PFSK-1 (cell line): ENCODE measurements at regions not wholly inside any gene's neighbourhood (a gene's known extent, or its start where the extent isn't known, plus 50 kb on each side); places are given as distances from the start of the nearest gene placed in this dataset.

ENCODE experiments used
- FOXP2 ChIP-seq: optimal IDR thresholded peaks from 2 replicates; pipeline ENCODE3; 2011; ENCODE audit warnings: borderline replicate concordance, control low read depth, inconsistent platforms; ENCODE audit not compliant: insufficient read depth; ENCODE audit errors: extremely low read length, extremely low read depth
- POLR2AphosphoS5 ChIP-seq: IDR thresholded peaks from 2 replicates; pipeline ENCODE4 v1.6.1; 2012; ENCODE audit warnings: low read depth, mild to moderate bottlenecking, control low read depth, low read length, moderate library complexity
- SIN3A ChIP-seq: IDR thresholded peaks from 2 replicates; pipeline ENCODE4 v1.6.1; 2012; ENCODE audit warnings: mild to moderate bottlenecking, low read length, moderate library complexity, borderline replicate concordance; ENCODE audit not compliant: insufficient read depth
- TAF1 ChIP-seq: IDR thresholded peaks from 2 replicates; pipeline ENCODE4 v1.6.1; 2012; ENCODE audit warnings: low read length, control low read depth, borderline replicate concordance; ENCODE audit not compliant: insufficient read depth
- TF ChIP-seq, protein P1 (sequence below), 2 experiments: IDR thresholded peaks; 2 replicates each; pipeline versions ENCODE4 v1.6.1 to v1.8.0; 2011 to 2012; ENCODE audit warnings: low read depth in 2 of 2, low read length in 2 of 2, control low read depth in 1 of 2, inconsistent platforms in 1 of 2, mild to moderate bottlenecking in 1 of 2, moderate library complexity in 1 of 2; ENCODE audit not compliant: insufficient read depth in 1 of 2

DNA sequence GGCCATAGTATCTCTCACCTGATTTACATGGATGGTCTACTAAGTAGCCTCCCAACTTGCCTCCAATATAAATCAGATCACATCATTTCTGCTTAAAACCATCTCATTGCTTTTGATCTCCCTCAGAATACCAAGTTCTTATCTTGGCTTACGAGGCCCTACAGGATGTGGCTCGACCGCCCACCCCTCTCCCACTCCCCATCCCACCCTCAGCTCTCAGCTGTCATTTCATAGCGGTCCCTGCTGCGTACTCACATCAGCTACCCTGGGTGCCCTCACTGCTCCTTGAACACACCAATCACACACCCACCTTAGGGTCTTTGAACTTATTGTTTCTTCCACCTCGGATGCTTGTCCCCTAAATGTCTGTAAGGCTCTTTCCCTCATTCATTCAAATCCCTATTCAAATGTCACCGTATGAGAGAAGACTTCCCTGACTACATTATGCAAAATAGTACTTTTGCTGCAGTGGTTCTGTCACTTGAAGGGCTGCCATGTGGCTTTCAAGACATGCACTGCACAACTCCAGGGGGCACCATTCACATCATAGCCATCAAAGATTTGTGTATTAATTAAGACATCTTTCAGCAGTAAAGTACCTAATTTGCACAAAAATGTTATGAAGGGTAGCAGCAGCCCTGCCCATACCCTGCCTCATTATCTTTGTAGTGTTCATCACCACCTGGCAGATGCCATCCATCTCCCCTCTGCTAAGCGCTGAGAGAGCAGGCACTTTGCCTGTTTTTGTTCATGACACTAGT lies 171.1 kb downstream of the ENC1 start:
- TF ChIP-seq SIN3A (no peak), POLR2AphosphoS5 (no peak)
- TF ChIP-seq, protein P1, sequence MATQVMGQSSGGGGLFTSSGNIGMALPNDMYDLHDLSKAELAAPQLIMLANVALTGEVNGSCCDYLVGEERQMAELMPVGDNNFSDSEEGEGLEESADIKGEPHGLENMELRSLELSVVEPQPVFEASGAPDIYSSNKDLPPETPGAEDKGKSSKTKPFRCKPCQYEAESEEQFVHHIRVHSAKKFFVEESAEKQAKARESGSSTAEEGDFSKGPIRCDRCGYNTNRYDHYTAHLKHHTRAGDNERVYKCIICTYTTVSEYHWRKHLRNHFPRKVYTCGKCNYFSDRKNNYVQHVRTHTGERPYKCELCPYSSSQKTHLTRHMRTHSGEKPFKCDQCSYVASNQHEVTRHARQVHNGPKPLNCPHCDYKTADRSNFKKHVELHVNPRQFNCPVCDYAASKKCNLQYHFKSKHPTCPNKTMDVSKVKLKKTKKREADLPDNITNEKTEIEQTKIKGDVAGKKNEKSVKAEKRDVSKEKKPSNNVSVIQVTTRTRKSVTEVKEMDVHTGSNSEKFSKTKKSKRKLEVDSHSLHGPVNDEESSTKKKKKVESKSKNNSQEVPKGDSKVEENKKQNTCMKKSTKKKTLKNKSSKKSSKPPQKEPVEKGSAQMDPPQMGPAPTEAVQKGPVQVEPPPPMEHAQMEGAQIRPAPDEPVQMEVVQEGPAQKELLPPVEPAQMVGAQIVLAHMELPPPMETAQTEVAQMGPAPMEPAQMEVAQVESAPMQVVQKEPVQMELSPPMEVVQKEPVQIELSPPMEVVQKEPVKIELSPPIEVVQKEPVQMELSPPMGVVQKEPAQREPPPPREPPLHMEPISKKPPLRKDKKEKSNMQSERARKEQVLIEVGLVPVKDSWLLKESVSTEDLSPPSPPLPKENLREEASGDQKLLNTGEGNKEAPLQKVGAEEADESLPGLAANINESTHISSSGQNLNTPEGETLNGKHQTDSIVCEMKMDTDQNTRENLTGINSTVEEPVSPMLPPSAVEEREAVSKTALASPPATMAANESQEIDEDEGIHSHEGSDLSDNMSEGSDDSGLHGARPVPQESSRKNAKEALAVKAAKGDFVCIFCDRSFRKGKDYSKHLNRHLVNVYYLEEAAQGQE (IDR thresholded peaks at IDR 0.05; ENCODE audit: insufficient read depth in 1 of 2, low read depth in 2 of 2, low read length in 2 of 2): no peak

DNA sequence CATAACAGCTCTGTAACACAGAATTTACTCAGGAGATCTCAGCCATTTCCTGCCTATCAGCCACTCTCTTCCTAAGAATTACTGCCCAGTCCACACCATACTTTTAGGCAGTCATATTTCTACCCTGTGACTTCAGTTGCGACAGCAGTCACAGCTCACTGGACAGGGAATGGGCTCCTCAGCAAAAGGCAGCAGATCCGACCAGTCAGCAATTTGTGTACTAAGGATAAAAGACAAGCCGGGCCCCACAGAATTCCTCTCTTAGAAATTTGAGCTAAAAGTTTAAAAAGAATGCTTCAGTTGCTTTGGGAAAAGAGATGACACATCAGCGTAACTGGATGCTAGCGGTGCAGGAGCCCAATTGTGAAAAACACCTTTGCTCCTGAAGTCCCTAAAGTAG lies 172.1 kb downstream of the ENC1 start:
- TF ChIP-seq SIN3A: no peak
- no peak for TF ChIP-seq POLR2AphosphoS5
- TF ChIP-seq, protein P1 (IDR thresholded peaks at IDR 0.05; ENCODE audit: insufficient read depth in 1 of 2, low read depth in 2 of 2, low read length in 2 of 2): no peak
- TF ChIP-seq TAF1: no peak

DNA sequence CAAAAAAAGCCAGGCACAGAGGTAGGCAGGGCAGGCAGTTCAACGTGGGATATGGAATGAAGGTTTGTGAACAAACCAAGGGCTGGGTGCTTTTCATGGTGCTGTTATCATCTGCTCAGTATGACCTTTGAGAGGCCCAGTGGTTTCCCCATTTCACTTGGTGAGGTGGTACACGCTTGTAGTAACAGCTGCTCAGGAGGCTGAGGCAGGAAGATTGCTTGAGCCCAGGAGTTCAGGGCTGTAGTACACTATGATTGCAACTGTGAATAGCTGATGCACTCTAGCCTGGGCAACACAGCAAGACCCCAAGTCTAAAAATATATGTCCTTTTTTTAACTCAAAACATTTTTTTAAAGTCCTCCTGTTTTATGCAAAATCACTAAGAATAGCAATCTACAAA lies 174.8 kb downstream of the ENC1 start:
- TF ChIP-seq SIN3A (no peak), POLR2AphosphoS5 (no peak), TAF1 (no peak), FOXP2 (no peak)
- TF ChIP-seq, protein P1 (IDR thresholded peaks at IDR 0.05; ENCODE audit: insufficient read depth in 1 of 2, low read depth in 2 of 2, low read length in 2 of 2): no peak

DNA sequence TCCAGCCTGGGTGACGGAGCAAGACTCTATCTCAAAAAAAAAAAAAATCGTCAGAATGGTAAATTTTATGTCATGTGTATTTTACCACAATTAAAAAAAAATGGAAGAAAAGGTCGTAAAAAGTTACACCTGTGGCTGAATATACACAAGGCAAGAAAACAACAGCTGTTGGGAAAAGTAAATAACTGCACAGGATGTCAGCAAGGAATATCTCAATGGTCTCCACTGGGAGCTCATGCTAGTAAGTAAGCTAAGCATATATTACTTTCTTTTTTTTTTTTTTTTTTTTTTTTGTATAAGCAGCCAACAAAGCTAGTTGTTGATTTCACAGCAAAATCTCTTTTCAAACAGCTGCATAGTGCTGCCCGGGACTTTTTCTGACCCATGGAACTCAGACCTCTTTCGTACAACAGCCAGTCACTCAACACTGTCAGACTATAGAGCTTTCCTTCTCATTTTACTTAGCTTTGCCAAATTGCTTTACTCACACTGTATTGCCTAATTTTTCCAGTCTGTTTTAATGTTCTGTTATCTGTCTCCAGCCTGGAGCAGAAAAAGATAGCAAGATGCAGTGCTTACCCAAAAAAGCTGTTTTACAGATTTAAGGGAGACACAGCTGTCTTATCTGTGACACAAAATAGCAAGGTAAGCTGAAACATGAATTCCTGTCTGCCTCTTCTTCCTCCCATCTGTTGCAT lies 175.9 kb downstream of the ENC1 start:
- TF ChIP-seq FOXP2: no peak
- TF ChIP-seq, protein P1 (IDR thresholded peaks at IDR 0.05; ENCODE audit: insufficient read depth in 1 of 2, low read depth in 2 of 2, low read length in 2 of 2): no peak
- TF ChIP-seq SIN3A: no peak
- TF ChIP-seq TAF1: no peak
- no peak for TF ChIP-seq POLR2AphosphoS5
